Natural killer cell treated with Interleukin-12 subunit alpha and Interleukin-12 subunit beta and Interleukin-15 and Interleukin-18, amount 100 ng/mL, for 72 hours (primary cell): ENCODE measurements at regions not wholly inside any gene's neighbourhood (a gene's known extent, or its start where the extent isn't known, plus 50 kb on each side); places are given as distances from the start of the nearest gene placed in this dataset.

ENCODE experiments used
- ATAC-seq, 2 donors: fragments of 150-1000 bp; cut with Tn5 transposase in 1 of 2; sonication (Bioruptor Pico), chemical (Tn5 transposase) in 1 of 2; 2 replicates each; pipeline ENCODE4 v1.10.0; 2021
- DNase-seq: peaks from one replicate; pipeline ENCODE4 v3.0.0; 2022; ENCODE audit warnings: low spot score
- H3K27ac Mint-ChIP-seq, 2 donors: 1 replicate in 1 of 2; 2 replicates in 1 of 2; pipeline ENCODE4 v1.8.0; 2022; ENCODE audit warnings: mixed read lengths in 2 of 2, mild to moderate bottlenecking in 1 of 2, moderate library complexity in 1 of 2
- H3K27me3 Mint-ChIP-seq, 2 donors: 1 replicate in 1 of 2; 2 replicates in 1 of 2; pipeline ENCODE4 v1.8.0; 2022; ENCODE audit warnings: mixed read lengths in 2 of 2
- H3K36me3 Mint-ChIP-seq: one replicate; pipeline ENCODE4 v1.8.0; 2022; ENCODE audit warnings: mixed read lengths
- H3K4me1 Mint-ChIP-seq, 2 donors: 1 replicate in 1 of 2; 2 replicates in 1 of 2; pipeline ENCODE4 v1.8.0; 2022; ENCODE audit warnings: low read depth in 2 of 2, mixed read lengths in 2 of 2, mild to moderate bottlenecking in 1 of 2
- H3K4me3 Mint-ChIP-seq: one replicate; pipeline ENCODE4 v1.8.0; 2022; ENCODE audit warnings: mixed read lengths
- H3K9me3 Mint-ChIP-seq: 2 replicates; pipeline ENCODE4 v1.8.0; 2022; ENCODE audit warnings: mixed read lengths

DNA sequence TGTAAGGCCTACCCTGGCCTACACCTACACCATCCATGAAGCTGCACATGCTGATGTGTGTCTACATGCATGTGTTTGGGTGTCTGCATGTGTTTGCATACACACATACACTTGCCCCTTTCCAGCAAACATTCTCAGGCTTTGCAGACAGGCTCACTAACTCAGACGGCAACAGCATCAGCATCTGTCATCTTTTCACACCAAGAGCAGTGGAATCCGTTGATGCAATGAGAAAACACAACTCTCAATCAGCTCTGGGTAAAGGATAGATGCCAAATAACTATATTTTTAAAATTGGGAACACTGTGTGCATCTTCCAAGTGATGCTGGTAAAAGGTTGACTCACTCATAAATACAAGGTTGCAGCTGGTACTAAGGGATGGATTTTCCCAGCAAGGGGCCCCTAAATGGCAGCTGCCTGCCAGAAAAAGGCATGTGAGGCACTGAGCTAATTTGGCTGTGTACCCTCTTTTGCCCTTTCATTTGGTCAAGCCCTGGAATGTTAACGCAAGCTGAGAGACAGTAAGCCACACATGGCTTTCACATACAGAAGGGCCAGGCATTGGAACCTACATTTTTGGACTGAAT, 296.3 kb upstream of the NPSR1 start:
- no peak for ATAC-seq

DNA sequence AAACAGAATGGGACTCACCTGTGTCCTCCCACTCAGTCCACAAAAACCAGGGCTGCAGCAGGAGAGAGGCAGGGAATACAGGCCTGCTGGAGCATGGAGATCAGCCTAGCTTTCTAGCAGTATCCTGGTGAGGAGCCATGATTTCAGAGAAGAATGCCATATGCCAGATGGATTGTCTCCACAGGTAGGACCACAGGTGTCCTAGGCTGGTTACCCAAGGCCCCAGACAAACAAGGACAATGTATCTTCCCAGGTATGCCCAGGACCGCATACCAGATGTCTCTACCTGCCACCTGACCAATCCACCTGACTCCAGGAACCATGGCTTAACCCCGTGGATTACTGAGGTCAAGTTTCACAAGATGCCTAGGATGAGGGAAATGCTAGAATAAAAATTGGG, 295.4 kb upstream of the NPSR1 start:
- no peak overlapping the region for H3K4me3 Mint-ChIP-seq
- H3K36me3 Mint-ChIP-seq = no peaks in the 10 kb centered on the region
- H3K27ac Mint-ChIP-seq = no peak overlapping the region
- no peaks in the 10 kb centered on the region for H3K4me1 Mint-ChIP-seq
- H3K9me3 Mint-ChIP-seq = peaks cover 10% of the 10 kb centered on the region
- ATAC-seq = no peak
- H3K27me3 Mint-ChIP-seq = no peaks in the 10 kb centered on the region
- DNase-seq = no peak

More for the DNA sequence above, 296.3 kb upstream of the NPSR1 start:
- no peak for DNase-seq
- Mint-ChIP-seq H3K36me3 (no peaks in the 10 kb centered on the region), H3K4me1 (no peaks in the 10 kb centered on the region), H3K27me3 (no peaks in the 10 kb centered on the region), H3K27ac (no peak overlapping the region), H3K9me3 (peaks cover 9% of the 10 kb centered on the region), H3K4me3 (no peak overlapping the region)

DNA sequence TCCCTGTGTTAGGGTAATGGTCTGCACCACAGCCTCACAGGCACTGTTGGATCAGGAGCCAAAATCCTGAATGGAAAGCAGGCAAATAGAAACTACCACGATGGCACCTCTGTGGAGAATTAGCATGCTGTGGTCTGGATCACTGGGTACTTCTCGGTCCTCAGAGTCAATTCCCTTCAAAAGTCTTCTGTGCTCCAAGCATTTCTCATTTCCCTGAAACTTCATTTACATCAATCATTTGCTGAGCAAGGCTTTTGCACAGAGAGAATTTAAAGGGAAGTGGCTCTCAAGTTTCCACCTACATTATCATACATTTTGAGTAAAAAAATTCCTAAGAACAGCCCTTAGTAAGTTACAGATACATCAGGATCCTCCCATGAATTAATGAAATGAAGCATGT, 293.9 kb upstream of the NPSR1 start:
- no peaks in the 10 kb centered on the region for H3K36me3 Mint-ChIP-seq
- H3K9me3 Mint-ChIP-seq = peaks cover 8% of the 10 kb centered on the region
- no peaks in the 10 kb centered on the region for H3K4me1 Mint-ChIP-seq
- no peak for ATAC-seq
- no peaks in the 10 kb centered on the region for H3K27me3 Mint-ChIP-seq
- no peak overlapping the region for H3K27ac Mint-ChIP-seq
- no peak overlapping the region for H3K4me3 Mint-ChIP-seq
- DNase-seq = no peak

- Mint-ChIP-seq H3K27ac (no peak overlapping the region), H3K27me3 (no peaks in the 10 kb centered on the region), H3K4me3 (no peak overlapping the region), H3K9me3 (peaks cover 12% of the 10 kb centered on the region), H3K36me3 (no peaks in the 10 kb centered on the region), H3K4me1 (no peaks in the 10 kb centered on the region)
- ATAC-seq (no peak), DNase-seq (no peak)
Observed at GRCh38 chr7:34365011-34365410, 293.0 kb upstream of the NPSR1 start.

DNA sequence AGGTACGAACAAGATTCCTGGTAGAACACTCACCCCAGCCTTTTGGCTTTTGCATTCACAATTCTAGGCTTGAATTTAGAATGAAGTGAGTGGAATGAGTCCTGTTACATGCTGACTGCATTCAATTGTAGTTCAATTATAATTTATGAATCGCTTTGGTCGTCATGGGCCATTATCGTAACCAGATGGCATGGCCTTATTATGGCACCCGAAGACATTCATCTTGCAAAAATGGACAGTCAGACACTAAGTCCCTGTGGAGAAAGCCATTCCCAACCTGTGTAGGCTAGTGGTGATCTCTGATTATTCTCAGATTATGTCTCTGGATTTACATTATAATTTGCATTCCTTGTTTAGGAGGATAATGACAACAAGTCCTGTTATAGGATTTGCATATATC, 292.4 kb upstream of the NPSR1 start:
- DNase-seq = no peak
- Mint-ChIP-seq H3K27me3 (no peaks in the 10 kb centered on the region), H3K4me3 (no peak overlapping the region), H3K27ac (no peak overlapping the region), H3K4me1 (no peaks in the 10 kb centered on the region), H3K36me3 (no peaks in the 10 kb centered on the region), H3K9me3 (peaks cover 12% of the 10 kb centered on the region)
- no peak for ATAC-seq

GRCh38 chr7:34371922-34372321, 286.1 kb upstream of the NPSR1 start:
- H3K4me3 Mint-ChIP-seq = no peak overlapping the region
- no peaks in the 10 kb centered on the region for H3K4me1 Mint-ChIP-seq
- no peaks in the 10 kb centered on the region for H3K36me3 Mint-ChIP-seq
- H3K9me3 Mint-ChIP-seq = peaks cover 4% of the 10 kb centered on the region
- no peak overlapping the region for H3K27ac Mint-ChIP-seq
- no peaks in the 10 kb centered on the region for H3K27me3 Mint-ChIP-seq
- ATAC-seq (no peak), DNase-seq (no peak)

- no peak for ATAC-seq
- Mint-ChIP-seq H3K4me3 (no peak overlapping the region), H3K4me1 (no peaks in the 10 kb centered on the region), H3K27me3 (no peaks in the 10 kb centered on the region), H3K36me3 (no peaks in the 10 kb centered on the region), H3K27ac (no peak overlapping the region), H3K9me3 (peaks cover 4% of the 10 kb centered on the region)
- DNase-seq = no peak
Observed at GRCh38 chr7:34373940-34374339, 284.1 kb upstream of the NPSR1 start.

GRCh38 chr7:34382166-34382893, 275.7 kb upstream of the NPSR1 start:
- H3K36me3 Mint-ChIP-seq = no peaks in the 10 kb centered on the region
- ATAC-seq = no peak
- no peak overlapping the region for H3K27ac Mint-ChIP-seq
- no peak for DNase-seq
- H3K27me3 Mint-ChIP-seq = no peaks in the 10 kb centered on the region
- no peak overlapping the region for H3K4me3 Mint-ChIP-seq
- no peaks in the 10 kb centered on the region for H3K4me1 Mint-ChIP-seq
- peaks cover 9% of the 10 kb centered on the region for H3K9me3 Mint-ChIP-seq

GRCh38 chr7:34385384-34385783, 272.6 kb upstream of the NPSR1 start:
- Mint-ChIP-seq H3K4me3 (no peak overlapping the region), H3K9me3 (peaks cover 11% of the 10 kb centered on the region), H3K27me3 (no peaks in the 10 kb centered on the region), H3K27ac (no peak overlapping the region), H3K36me3 (no peaks in the 10 kb centered on the region), H3K4me1 (no peaks in the 10 kb centered on the region)
- ATAC-seq = no peak
- DNase-seq = no peak

DNA sequence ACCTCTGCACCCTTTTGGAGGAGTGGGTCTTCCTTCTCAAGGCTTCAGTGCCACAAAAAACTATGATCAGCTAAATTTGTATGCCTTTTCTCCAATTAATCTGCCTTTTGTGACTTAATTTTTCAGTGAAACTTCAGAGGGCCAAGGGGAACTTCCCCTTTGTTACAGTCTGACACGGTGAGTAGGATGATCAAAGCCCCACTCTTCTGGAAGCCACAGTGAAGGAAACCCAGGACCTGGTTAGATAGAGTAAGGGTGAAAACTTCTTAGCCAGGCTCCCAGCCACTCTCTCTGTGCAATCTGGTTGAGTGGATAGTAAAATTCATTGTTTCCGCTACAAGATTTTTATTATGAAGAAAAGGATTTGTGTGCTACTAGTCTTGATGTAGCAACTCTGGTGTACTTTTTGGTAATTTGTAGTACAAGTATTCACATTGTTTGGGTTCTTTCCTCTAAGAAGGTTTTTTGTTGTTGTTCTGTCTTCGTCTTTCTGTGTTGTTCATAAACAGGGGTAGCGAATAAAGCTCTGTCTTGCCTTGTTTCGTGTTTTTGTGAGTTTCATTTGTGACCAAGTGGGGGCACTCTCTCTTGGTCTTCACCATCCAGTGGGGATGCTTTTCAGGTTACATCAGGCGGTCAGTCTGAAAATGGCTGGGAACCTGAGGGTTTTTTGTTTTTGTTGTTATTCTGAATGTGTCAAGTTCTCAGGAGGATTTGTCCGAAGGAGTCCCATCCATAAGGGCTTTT, 268.5 kb upstream of the NPSR1 start:
- no peaks in the 10 kb centered on the region for H3K36me3 Mint-ChIP-seq
- H3K9me3 Mint-ChIP-seq = peaks cover 3% of the 10 kb centered on the region
- no peak overlapping the region for H3K27ac Mint-ChIP-seq
- no peaks in the 10 kb centered on the region for H3K4me1 Mint-ChIP-seq
- H3K27me3 Mint-ChIP-seq = no peaks in the 10 kb centered on the region
- ATAC-seq (no peak), DNase-seq (no peak)
- H3K4me3 Mint-ChIP-seq = no peak overlapping the region

- ATAC-seq (no peak), DNase-seq (no peak)
- Mint-ChIP-seq H3K4me1 (no peaks in the 10 kb centered on the region), H3K4me3 (no peak overlapping the region), H3K36me3 (no peaks in the 10 kb centered on the region), H3K27ac (no peak overlapping the region), H3K27me3 (no peaks in the 10 kb centered on the region), H3K9me3 (peaks cover 3% of the 10 kb centered on the region)
Observed at GRCh38 chr7:34390103-34390502, 267.9 kb upstream of the NPSR1 start.

DNA sequence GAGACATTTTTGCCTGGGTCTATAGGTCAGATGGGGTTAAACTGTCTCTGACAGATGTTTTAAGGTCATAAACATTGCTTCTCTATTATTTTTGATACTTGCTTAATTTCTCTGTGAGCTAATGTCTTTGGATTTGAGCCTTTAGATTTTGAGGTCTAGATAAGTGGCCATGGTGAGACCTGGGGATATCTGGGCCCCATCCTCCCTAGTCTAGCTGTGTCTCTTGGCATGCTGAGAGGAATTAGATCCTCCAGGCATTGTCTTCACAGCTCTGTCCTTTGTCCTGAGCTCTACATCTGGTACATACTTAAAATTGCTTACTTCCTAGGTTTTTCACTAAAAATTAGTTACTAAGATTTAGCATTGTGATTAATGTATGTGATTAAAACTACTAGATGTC, 265.0 kb upstream of the NPSR1 start:
- Mint-ChIP-seq H3K9me3 (peaks cover 3% of the 10 kb centered on the region), H3K36me3 (no peaks in the 10 kb centered on the region), H3K4me3 (no peak overlapping the region), H3K4me1 (no peaks in the 10 kb centered on the region), H3K27ac (no peak overlapping the region), H3K27me3 (no peaks in the 10 kb centered on the region)
- ATAC-seq = no peak
- no peak for DNase-seq

DNA sequence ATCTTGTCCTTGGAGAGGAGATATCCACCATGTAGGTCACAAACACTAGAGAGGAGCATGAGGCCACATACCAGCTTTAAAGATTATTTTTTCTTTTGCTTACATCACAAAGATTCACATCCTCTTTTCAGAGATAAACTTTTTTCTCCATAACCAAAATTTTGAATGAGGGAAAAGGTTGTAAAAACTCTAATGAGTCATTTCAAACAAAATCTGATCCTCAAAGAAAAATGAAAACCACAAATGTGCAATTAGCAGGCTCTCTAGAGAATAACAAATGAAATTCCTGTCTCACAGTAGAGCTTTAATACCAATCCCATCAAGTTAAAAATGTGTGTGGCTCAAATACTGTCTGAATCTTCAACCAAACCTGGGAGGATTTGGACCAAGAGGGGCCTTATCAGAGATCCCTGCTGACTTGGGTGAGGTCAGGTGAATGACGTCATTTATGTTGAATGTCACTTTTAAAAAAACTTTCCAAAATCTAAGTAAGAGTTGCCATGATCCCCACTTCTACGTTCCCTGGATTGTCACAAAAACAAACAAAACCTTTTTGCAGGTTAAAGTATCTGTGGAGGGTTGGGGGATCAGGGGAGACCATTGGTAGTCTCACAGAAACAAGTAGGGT, 261.5 kb upstream of the NPSR1 start:
- no peak overlapping the region for H3K27ac Mint-ChIP-seq
- no peaks in the 10 kb centered on the region for H3K27me3 Mint-ChIP-seq
- DNase-seq (no peak), ATAC-seq (no peak)
- H3K36me3 Mint-ChIP-seq = no peaks in the 10 kb centered on the region
- no peak overlapping the region for H3K4me3 Mint-ChIP-seq
- H3K9me3 Mint-ChIP-seq = no peaks in the 10 kb centered on the region
- H3K4me1 Mint-ChIP-seq = no peaks in the 10 kb centered on the region

GRCh38 chr7:34401776-34402175, 256.2 kb upstream of the NPSR1 start:
- no peaks in the 10 kb centered on the region for H3K36me3 Mint-ChIP-seq
- peaks cover 2% of the 10 kb centered on the region for H3K9me3 Mint-ChIP-seq
- H3K27me3 Mint-ChIP-seq = no peaks in the 10 kb centered on the region
- ATAC-seq (no peak), DNase-seq (no peak)
- H3K4me3 Mint-ChIP-seq = no peak overlapping the region
- H3K27ac Mint-ChIP-seq = no peak overlapping the region
- H3K4me1 Mint-ChIP-seq = no peaks in the 10 kb centered on the region
